ENCODE measurements at regions not wholly inside any gene's neighbourhood (a gene's known extent, or its start where the extent isn't known, plus 50 kb on each side); places are given as distances from the start of the nearest gene placed in this dataset.
"Not testable (repeated sequence)": the region's sequence is repeated elsewhere in the genome, so short reads cannot be mapped to it uniquely, and the experiment has no call there.

DNA sequence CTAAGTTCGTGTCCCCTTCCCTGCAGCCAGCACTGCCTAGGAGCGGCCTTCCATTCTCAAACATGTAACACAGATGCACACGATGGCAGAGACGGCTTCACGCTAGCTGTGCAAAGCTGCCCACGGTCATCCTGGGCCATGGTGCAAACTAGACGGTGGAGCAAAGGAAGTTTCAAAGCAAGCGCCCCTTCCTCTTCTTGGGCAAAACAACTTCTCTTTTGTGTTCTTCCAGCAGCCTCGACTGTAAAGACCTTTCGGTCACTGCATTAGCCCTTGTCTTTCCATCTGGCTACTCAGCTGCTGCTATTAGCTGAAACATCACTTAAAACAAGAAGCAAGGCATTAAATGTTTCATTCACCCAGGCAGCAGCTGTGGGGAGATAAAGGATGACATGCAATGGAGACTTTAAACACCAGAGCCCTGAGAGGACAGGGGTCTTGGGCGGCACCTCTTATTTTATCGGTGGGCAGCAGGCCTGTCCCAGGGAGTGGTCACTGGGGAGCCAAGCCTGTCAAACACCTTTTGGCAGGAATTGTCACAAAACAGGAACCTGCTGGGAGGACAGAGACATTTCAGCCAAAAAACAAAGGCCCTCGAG, 214.8 kb downstream of the KLF6 start:
- DNase-seq: no peak

DNA sequence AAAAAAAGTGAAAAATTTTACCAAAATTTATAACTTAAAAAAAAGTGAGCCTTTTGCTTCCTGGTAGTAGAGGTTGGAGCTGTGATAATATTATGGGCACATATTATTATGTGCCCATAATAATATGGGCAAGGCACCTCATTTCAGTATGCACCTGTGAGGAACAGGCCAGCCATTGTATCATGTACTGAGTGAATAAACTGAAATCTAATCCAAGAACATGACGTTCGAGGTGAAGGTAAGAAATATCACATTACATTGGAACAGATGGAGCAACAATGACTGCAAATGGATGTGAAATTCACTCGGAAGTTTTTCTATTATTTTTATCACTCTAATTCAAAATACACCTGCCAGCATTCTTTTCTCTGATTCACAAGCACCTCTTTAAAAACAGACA, 216.0 kb downstream of the KLF6 start:
- no peak for DNase-seq

DNA sequence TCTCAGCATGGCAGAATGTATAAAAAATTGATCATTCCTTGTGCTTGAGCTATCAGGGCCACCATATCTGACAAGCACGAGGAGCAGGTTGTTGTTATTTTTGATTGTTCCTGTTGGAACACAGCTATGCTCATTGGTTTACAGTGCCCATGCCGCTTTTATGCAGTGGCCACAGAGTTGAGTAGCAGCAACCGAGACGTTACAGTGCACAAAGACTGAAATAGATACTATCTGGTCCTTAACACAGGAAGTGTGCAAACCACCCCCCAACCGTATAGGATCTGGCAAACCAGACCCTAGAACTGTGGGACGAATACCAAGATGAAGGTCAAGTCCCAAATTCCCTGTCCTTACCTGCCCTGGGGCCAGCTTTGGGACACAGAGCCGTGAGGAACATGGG, 216.6 kb downstream of the KLF6 start:
- DNase-seq: no peak

DNA sequence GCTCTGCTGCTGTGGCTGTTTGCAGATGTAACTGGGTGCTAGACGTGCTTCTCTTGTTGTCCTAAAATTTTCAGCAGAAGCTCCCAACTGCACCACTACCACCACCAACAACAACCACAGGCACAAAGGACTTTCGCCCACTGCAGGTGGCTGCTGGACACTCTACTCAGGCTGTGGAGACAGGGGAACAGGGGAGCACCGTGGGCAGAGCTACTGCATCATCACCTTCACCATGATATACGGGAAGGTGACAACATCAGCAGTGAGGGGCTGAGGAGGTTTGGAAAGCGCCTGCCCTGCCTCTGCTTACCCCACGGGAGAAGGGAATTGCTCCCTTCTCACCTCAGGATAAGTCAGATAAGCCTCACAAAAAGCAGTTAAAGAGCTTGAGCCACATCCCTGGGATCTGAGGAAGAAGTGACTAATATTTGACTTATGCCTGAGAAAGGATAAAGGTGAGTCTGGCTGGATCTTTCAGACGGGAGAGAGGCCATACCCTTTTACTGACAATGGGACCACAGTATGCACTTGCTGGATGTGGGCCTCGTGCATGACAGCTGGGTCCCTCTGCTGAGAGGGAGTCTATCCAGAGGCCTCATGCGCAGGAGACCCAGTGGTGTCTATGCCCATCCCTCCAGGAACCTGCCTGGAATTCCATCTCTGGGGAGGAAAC, 217.6 kb downstream of the KLF6 start:
- no peak for DNase-seq

DNA sequence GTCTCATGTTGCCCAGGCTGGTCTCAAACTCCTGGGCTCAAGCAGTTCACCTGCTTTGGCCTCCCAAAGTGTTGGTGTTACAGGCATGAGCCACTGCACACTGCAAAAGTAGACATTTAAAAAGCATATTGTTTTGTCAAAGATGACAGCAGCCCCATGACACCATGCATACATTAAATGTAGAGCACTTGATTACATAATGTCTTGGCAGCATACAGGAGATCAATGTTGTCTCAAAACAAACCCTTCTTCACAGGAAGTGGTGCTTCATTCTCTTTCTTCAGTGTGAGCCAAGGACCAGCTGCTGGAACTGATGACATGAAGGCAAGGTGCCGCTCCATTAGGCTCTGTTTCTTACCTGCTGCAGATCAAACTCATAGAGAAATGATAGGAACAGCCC, 218.4 kb downstream of the KLF6 start:
- DNase-seq: no peak

DNA sequence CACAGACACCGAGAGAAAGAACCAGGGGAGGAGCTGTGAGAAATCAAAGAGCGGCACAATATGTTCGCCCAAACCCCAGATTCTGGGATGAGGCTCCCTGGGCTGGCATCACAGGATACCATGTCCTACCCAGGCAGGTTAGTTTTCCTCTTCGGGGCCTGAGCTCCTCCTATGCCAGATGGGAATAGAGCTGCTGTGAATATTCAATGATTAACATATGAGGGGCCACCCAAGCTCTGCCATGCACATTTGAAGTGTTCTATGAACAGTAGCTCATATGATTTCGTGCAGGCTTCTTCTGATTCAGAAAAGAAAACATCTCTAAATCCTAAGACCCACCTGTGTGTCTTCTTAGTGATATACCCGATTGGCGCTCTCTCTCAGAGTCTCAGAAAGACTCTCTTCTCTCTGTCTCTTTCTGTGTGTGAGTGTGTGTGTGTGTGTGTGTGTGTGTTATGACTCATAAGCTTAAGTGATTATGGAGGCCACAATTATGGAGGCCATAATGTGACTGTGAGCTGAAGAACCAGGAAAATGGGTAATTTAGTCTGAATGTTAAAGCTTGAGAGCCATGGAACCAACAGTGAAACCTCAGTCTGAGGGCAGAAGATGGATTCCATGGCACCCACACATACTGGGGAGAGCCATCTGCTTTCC, 220.5 kb downstream of the KLF6 start:
- no peak for DNase-seq

DNA sequence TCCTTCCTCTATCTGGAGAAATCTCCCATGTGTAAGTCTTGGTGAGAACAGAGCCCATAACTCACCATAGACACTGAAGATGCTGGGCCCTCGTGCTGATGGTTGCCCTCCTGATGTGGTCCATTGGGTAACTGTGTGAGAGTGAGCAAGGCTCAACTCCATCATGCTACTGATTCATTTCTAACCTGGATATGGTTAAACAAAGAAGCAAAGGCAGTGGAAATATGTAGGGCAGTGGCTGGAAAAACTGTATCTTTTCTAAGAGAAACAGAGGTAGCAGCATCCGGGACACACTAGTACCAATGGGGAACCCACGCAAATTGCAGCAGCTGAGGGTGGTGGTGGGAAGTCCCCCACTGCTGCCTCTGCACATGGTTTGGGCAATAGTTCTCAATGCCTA, 221.7 kb downstream of the KLF6 start:
- no peak for DNase-seq

DNA sequence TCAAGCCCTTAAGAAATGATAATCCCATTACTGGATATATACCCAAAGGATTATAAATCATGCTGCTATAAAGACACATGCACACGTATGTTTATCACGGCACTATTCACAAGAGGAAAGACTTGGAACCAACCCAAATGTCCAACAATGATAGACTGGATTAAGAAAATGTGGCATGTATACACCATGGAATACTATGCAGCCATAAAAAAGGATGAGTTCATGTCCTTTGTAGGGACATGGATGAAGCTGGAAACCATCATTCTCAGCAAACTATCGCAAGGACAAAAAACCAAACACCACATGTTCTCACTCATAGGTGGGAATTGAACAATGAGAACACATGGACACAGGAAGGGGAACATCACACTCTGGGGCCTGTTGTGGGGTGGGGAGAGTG, 224.4 kb downstream of the KLF6 start:
- not testable (repeated sequence) for DNase-seq

DNA sequence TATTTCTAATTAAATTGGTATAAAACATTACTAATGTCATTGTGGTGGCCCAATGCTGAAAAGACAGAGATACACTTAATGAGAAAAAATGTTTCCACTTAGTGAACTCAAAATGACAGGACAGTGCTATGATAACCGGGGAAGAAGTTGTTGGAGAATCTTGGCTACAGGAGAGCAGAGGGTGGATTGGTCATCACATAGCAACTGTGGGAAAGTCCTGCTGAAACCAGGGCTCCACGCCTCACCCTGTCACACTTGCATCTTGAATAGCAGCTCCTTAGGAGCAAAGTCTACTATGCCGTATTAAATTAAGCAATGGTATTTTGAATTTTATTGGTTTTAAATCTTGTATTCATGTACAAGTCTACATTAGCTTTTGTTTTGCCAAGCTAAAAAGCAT, 225.5 kb downstream of the KLF6 start:
- DNase-seq: no peak

DNA sequence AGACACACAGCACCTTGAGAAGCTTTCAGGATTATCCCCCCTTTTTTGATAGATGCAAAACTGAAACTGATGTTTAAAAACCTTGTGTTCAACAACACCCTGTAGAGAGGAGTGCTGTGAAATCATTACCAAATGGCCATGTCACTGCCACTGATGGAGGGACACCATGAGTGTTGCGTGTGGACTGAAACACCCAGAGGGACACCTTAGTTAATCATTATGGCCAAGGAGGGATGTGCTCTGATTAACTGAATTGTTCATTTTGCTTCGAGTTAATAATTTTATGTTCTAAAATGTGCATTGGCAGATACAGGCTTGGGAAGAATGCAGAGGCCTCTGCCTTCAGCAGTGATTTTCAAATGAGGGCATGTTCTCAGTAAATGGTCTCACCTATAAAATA, 226.0 kb downstream of the KLF6 start:
- DNase-seq: no peak

DNA sequence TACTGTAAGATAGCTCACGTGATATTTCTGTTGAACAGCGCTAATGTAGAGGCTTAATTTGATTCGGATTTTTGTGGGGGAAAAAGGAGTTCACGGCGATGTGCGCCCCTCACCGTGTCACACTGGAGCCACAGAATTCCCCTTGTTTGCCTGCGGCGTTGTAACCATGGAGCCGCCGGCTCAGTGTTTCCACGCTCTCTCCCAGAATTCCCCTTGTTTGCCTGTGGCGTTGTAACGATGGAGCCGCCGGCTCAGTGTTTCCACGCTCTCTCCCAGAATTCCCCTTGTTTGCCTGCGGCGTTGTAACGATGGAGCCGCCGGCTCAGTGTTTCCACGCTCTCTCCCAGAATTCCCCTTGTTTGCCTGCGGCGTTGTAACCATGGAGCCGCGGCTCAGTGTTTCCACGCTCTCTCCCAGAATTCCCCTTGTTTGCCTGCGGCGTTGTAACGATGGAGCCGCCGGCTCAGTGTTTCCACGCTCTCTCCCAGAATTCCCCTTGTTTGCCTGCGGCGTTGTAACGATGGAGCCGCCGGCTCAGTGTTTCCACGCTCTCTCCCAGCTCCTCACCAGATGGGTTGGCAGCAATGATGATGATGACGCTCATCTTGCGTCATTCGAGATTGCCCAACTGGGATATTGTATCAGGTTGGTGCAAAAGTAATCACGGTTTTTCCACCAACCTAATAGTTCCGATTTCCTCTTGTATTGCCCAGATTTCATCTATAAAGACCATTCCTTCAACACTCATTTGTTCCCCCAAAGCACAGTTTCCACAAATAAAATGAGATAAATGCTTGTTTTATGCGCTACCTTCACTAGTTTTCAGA, 228.6 kb downstream of the KLF6 start:
- not testable (repeated sequence) for DNase-seq

DNA sequence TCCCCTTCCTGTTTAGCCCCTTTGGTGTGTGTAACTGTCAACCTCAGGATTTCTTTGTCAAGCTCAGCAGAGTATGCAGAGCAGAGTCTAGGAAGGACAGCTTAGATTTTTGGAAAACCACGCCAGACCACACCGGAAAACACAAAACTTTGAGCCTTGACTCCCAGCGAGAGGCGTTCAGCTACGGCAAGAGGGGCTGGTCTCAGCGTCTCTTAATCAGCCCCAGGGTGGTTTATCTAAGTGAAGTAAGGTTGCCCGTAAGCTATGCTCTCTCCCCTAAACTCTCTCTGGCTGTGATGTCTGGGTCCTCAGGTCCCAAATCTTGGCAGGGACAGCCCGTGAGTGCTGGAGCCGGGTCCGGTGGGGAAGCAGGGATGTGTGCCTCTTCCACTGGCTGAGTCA, 230.9 kb downstream of the KLF6 start:
- DNase-seq: no peak

DNA sequence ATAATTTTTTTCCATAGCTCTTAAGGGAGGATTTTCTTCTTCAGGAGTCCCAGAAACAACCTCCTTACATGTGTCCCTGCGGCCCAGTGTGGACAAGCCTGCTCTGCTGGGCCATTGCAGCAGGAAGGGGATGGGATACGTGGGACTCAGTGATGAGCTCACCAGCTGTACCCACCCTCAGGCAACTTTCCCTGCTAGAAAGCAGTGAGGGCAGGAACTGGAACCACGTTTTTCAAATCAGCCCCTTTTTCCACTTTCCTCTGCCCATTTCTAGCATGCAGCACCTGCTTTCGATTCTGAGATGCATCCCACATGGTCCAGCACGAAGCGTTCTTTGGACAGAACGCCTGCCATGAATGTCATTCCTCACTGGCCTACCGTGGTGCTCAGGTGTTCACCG, 232.7 kb downstream of the KLF6 start:
- no peak for DNase-seq

DNA sequence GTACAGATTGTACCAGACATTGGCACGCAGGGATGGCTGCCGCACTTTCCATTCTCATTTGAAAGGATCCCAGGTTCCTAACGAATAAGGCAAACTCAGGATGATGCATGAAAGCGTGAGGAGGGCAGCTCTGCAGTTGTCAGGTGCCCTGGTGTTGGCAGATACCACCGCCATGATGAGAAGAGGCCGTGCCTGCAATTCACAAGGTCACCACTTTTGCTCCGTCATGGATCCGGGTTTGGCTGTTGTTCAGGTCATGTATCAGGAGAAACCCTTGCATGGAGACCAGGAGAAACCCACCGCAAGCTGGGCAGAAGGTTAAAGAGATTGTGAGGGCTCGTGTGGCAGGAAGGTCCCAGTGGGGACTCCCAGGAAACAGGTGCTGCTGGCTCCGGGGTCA, 233.2 kb downstream of the KLF6 start:
- no peak for DNase-seq

DNA sequence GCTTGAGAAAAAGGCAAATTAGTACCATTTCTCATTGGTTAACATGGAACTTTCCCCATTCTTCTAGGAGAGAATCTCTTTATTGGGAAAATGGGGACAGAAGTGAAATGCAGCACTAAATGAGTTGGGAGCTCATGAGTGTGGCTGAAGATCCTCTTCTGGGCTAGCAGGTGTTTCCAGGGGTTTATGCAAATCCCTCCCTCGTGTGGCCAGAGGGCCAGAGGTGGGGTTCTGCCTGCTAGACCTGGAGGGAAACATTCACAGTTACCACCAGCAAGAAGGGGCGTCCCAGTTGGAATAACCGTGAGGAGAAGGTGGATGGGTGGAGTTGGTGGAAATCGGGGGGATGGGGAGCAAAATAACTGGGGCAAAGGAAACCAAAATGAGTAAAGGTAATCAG, 235.9 kb downstream of the KLF6 start:
- no peak for DNase-seq

DNA sequence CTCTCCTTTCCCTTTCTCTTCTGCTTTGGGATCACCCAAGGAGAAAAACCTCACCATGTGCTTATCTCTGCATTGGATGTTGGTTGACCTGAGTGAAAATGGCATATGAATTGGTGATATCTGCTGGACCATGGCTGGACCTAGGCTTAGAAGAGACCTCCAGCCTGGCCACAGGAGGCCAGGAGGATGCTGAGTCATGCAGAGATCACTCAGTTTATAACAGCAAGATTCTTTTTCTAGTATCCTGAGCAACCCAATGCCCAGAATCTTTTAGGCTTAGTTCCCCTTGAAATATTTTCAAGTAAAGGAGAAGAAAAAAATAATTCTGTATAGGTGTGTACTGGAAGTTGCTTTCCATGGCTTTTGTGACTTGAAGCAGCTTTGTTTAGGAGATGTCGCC, 236.3 kb downstream of the KLF6 start:
- no peak for DNase-seq

DNA sequence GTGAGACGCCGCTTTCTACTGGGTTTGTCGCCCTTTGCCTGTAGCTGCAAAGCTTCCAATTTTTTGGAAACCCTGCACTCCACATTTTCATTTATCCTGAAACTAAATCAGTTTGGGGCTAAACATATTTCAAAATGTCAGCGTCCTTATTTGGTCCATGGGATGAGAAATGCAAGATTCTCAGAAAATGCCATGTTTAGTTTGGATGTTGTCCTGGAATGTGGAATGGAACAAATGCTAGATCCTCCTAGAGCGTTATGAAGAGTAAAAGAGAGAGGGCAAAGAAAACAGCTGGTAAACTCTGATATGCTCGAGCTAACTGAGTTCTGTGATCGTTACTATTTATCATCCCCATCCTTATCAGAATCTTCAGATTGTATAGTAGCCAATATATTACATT, 236.9 kb downstream of the KLF6 start:
- no peak for DNase-seq

DNA sequence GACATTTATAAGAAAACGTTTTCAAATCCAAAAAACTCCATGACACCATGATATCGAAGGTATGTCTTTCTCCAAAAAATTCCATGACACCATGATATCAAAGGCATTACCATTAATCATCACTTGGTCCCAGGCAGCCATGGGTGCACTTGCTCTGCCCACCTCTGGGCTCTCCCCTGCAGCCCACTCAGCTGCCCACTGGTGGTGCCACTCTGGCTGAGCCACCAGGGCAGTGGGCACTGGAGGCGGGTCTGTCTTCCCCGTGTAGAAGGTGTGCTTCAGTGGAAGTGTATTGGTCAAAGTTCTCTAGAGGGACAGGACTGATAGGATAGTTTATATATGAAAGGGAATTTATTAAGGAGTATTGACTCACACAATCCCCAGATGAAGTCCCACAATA, 240.4 kb downstream of the KLF6 start:
- DNase-seq: no peak

DNA sequence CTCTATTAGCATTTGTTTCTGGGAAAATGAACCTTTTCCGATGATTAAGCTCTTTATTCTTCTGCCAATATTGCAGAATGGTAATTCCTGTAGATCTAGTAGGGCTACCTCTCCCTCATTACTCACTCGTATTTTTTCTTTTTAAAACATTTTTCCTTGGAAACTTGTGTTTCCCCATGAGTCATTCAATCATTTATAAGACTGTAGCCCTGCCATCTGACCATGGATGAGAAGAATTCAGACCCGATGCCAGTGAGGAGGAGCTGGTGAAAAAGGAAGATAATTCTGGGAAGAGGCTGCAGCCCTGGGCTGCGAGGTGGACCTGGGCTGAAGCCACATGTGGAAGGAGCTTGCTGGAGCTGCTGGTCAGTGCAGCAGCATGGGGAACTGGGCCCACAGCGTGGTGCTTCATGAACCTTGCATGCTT, 242.8 kb downstream of the KLF6 start:
- no peak for DNase-seq

DNA sequence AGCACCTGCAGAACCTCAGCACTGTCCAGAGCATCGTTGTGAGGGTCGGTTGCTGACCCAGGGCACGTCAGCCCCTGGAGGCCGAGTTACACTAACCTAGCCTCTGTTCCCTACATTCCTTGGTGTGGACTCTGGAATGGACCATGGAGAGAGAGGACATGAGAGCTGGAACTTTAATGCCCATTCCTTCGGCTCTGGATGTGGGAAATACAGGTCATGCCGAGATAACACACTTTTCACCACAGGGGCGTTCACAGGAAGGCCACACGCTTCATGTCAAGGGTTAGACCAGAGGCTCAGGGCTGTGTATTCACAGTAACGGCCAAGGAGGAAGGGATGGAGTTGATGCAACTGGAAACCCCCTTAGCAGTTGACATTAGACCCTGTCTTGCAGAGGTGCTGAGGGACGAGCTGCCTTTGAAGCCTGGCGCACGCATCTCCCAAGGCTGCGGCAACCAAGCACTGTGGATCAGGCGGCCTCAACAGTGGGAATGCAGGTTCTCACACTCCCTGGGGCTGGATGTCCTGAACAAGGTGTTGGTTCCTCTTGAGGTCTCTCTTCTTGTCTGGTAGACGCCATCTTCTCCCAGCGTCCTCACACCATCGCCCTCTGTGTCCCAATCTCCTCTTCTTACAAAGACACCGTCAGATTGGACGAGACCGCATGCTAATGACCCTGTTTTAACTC, 245.2 kb downstream of the KLF6 start:
- DNase-seq: no peak

DNA sequence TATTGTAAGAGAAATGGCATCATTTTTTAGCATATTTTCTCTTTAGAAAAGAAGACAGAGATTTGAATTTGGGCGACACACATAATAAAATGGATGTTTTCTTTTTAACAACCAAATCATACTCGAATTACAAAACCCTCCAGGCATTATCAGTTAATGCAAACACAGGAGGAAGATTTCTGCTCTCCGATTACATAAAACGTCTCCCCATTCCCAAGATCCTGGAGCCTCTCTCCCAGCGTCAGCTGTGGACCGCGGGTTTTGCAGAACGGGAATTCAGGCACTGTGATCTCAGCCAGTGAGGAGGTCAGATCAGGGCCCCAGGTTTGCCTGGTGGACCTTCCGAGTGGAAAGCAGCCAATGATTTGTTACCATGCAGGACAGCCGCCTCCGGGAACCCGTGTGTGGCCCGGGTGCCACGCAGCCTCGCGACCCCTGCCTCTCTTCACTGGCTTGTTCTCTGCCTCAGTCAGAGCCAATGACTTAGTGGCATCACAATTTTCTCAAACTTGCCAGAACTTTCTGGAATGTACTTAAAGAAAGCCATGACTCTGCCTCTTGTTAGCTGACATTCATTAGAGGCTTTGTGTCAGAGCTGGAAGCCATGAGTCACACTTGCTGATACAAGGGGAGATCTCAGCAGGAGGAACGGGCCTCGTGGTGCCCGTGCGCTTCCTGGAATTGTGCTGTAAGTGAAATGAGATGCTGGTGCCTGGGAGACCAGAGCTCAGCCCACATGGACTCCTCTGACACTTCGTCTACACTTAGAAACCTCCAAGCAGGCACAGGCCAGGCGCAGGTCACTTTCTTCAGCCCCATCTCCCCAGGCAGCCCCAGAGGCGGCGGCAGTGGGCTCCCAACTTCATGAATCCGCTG, 246.1 kb downstream of the KLF6 start:
- no peak for DNase-seq

DNA sequence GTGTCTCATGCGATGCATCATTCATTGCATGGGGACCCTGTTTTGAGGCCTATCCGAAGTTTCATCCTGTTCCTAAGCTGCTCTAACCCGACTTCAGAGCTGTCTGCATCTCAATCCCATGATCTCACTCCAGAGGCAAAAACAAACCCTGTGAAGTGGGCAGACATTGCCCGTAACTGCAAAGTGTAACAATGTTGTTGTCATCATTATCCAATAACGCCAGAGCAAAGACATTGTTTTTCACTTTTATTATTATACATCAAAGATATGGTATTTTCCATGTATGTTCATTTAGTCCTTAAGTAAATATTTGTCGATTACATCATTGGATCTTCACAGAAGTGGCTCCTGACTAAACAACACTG, 246.7 kb downstream of the KLF6 start:
- no peak for DNase-seq

All from NCI-H187 (cell line).